ENCODE measurements at regions not wholly inside any gene's neighbourhood (a gene's known extent, or its start where the extent isn't known, plus 50 kb on each side); places are given as distances from the start of the nearest gene placed in this dataset.
"Not testable (repeated sequence)": the region's sequence is repeated elsewhere in the genome, so short reads cannot be mapped to it uniquely, and the experiment has no call there.

- DNase-seq (ENCODE audit: low read depth), result no peak
- no peak overlapping the region for H3K4me3 ChIP-seq (replicated peaks; ENCODE audit: low read depth, low read length)
- no peak for TF ChIP-seq CTCF (IDR thresholded peaks at IDR 0.05; ENCODE audit: low read length, missing control alignments)
Observed at GRCh38 chr5:85337435-85337834, 952.8 kb upstream of the EDIL3 start.

- DNase-seq (ENCODE audit: low read depth), result no peak
Observed at GRCh38 chr5:85340790-85341189, 956.1 kb upstream of the EDIL3 start.

GRCh38 chr5:85345818-85346217, 961.1 kb upstream of the EDIL3 start:
- H3K4me3 ChIP-seq (replicated peaks; ENCODE audit: low read depth, low read length), result no peak overlapping the region
- no peak for DNase-seq (ENCODE audit: low read depth)
- TF ChIP-seq CTCF (IDR thresholded peaks at IDR 0.05; ENCODE audit: low read length, missing control alignments), result no peak

More at GRCh38 chr5:85340790-85341189, 956.1 kb upstream of the EDIL3 start:
- no peak for TF ChIP-seq CTCF (IDR thresholded peaks at IDR 0.05; ENCODE audit: low read length, missing control alignments)
- no peak overlapping the region for H3K4me3 ChIP-seq (replicated peaks; ENCODE audit: low read depth, low read length)

GRCh38 chr5:85357309-85357708, 972.6 kb upstream of the EDIL3 start:
- no peak for TF ChIP-seq CTCF (IDR thresholded peaks at IDR 0.05; ENCODE audit: low read length, missing control alignments)
- DNase-seq (ENCODE audit: low read depth), result no peak
- no peak overlapping the region for H3K4me3 ChIP-seq (replicated peaks; ENCODE audit: low read depth, low read length)

- DNase-seq (ENCODE audit: low read depth), result no peak
- TF ChIP-seq CTCF (IDR thresholded peaks at IDR 0.05; ENCODE audit: low read length, missing control alignments), result no peak
- no peak overlapping the region for H3K4me3 ChIP-seq (replicated peaks; ENCODE audit: low read depth, low read length)
Observed at GRCh38 chr5:85375525-85375924, 990.8 kb upstream of the EDIL3 start.

GRCh38 chr5:85388770-85389169, 1004.1 kb upstream of the EDIL3 start:
- DNase-seq (ENCODE audit: low read depth), result no peak
- no peak for TF ChIP-seq CTCF (IDR thresholded peaks at IDR 0.05; ENCODE audit: low read length, missing control alignments)

GRCh38 chr5:85392309-85392708, 1007.6 kb upstream of the EDIL3 start:
- not testable (repeated sequence) for H3K4me3 ChIP-seq (replicated peaks; ENCODE audit: low read depth, low read length); DNase-seq (ENCODE audit: low read depth)

More at GRCh38 chr5:85388770-85389169, 1004.1 kb upstream of the EDIL3 start:
- H3K4me3 ChIP-seq (replicated peaks; ENCODE audit: low read depth, low read length), result no peak overlapping the region
